Stimulated activated CD4-positive, alpha-beta T cell treated with anti-CD3 and anti-CD28 coated beads, TNF-alpha, amount 100 ng/mL, for 24 hours (primary cell): ENCODE measurements at regions not wholly inside any gene's neighbourhood (a gene's known extent, or its start where the extent isn't known, plus 50 kb on each side); places are given as distances from the start of the nearest gene placed in this dataset.
"Not testable (repeated sequence)": the region's sequence is repeated elsewhere in the genome, so short reads cannot be mapped to it uniquely, and the experiment has no call there.

Experiments
- DNase-seq, 3 experiments: peaks; one replicate each; pipeline ENCODE4 v3.0.0-alpha.2; 2020; ENCODE audit warnings: low read depth in 3 of 3

- no peak for DNase-seq
Measured at GRCh38 chr3:105979961-105980360, 111.1 kb upstream of the CBLB start.

- DNase-seq, result no peak
Measured at GRCh38 chr3:105982207-105982606, 113.4 kb upstream of the CBLB start.

GRCh38 chr3:105984837-105985236 lies 116.0 kb upstream of the CBLB start:
- DNase-seq, result no peak

- DNase-seq, result not testable (repeated sequence)
Measured at GRCh38 chr3:105986343-105986742, 117.5 kb upstream of the CBLB start.

GRCh38 chr3:105987809-105988208 lies 119.0 kb upstream of the CBLB start:
- DNase-seq, result no peak

GRCh38 chr3:105988540-105989212 lies 119.9 kb upstream of the CBLB start:
- no peak for DNase-seq

- DNase-seq, result no peak
Measured at GRCh38 chr3:105996781-105997180, 128.0 kb upstream of the CBLB start.

GRCh38 chr3:105997466-105997799 lies 128.6 kb upstream of the CBLB start:
- no peak for DNase-seq

GRCh38 chr3:105997800-105998526 lies 129.2 kb upstream of the CBLB start:
- DNase-seq, result no peak

- DNase-seq, result no peak
Measured at GRCh38 chr3:105999856-106000255, 131.0 kb upstream of the CBLB start.

GRCh38 chr3:106001923-106002322 lies 133.1 kb upstream of the CBLB start:
- no peak for DNase-seq

- DNase-seq, result no peak
Measured at GRCh38 chr3:106004137-106004681, 135.4 kb upstream of the CBLB start.

- DNase-seq, result no peak
Measured at GRCh38 chr3:106004826-106005225, 136.0 kb upstream of the CBLB start.

- DNase-seq, result no peak
Measured at GRCh38 chr3:106006001-106006400, 137.2 kb upstream of the CBLB start.

- DNase-seq, result no peak
Measured at GRCh38 chr3:106006571-106006970, 137.8 kb upstream of the CBLB start.

- DNase-seq, result peak in 1 of 3 experiments; percentile 30
Measured at GRCh38 chr3:106007512-106007911, 138.7 kb upstream of the CBLB start.

GRCh38 chr3:106008766-106009165 lies 140.0 kb upstream of the CBLB start:
- no peak for DNase-seq

GRCh38 chr3:106010829-106011228 lies 142.0 kb upstream of the CBLB start:
- DNase-seq, result no peak

GRCh38 chr3:106013971-106014370 lies 145.2 kb upstream of the CBLB start:
- no peak for DNase-seq

GRCh38 chr3:106014518-106014917 lies 145.7 kb upstream of the CBLB start:
- no peak for DNase-seq

GRCh38 chr3:106014971-106015370 lies 146.2 kb upstream of the CBLB start:
- DNase-seq, result no peak

- no peak for DNase-seq
Measured at GRCh38 chr3:106018102-106018501, 149.3 kb upstream of the CBLB start.

GRCh38 chr3:106018929-106019550 lies 150.2 kb upstream of the CBLB start:
- DNase-seq, result no peak
